Natural killer cell (primary cell): ENCODE measurements at regions not wholly inside any gene's neighbourhood (a gene's known extent, or its start where the extent isn't known, plus 50 kb on each side); places are given as distances from the start of the nearest gene placed in this dataset.

Source experiments
- ATAC-seq, 3 donors: fragments of 150-1000 bp in 2 of 3; fragments of 200-7000 bp in 1 of 3; cut with Tn5 transposase; 1 replicate in 1 of 3; 2 replicates in 2 of 3; pipeline ENCODE4 v1.10.0; 2021; ENCODE audit warnings: mild to moderate bottlenecking in 2 of 3, moderate library complexity in 2 of 3
- DNase-seq, 2 donors: peaks; one replicate each; pipeline versions ENCODE4 v3.0.0 to v3.0.0-alpha.2; 2013 to 2021; ENCODE audit warnings: mixed read lengths in 1 of 2
- H3K27ac ChIP-seq: one replicate; pipeline ENCODE4 v1.5.1; 2013; ENCODE audit warnings: mild to moderate bottlenecking, low read length
- H3K27me3 ChIP-seq: one replicate; pipeline ENCODE4 v1.6.1; 2013; ENCODE audit warnings: low read length; ENCODE audit not compliant: control insufficient read depth, insufficient read depth
- H3K36me3 ChIP-seq: one replicate; pipeline ENCODE4 v1.6.1; 2013; ENCODE audit warnings: low read length; ENCODE audit not compliant: control insufficient read depth, insufficient read depth
- H3K4me1 ChIP-seq: one replicate; pipeline ENCODE4 v1.6.1; 2013; ENCODE audit warnings: low read length; ENCODE audit not compliant: control insufficient read depth, insufficient read depth
- H3K4me3 ChIP-seq: one replicate; pipeline ENCODE4 v1.5.1; 2013; ENCODE audit warnings: low read length
- H3K9me3 ChIP-seq: one replicate; pipeline ENCODE4 v1.6.1; 2013; ENCODE audit warnings: low read length; ENCODE audit not compliant: control insufficient read depth, insufficient read depth
- H3K27ac Mint-ChIP-seq, 2 donors: one replicate each; pipeline ENCODE4 v1.8.0; 2022; ENCODE audit warnings: mild to moderate bottlenecking in 2 of 2, mixed read lengths in 2 of 2, moderate library complexity in 1 of 2
- H3K27me3 Mint-ChIP-seq, 2 donors: one replicate each; pipeline ENCODE4 v1.8.0; 2022; ENCODE audit warnings: low read depth in 2 of 2, mixed read lengths in 2 of 2
- H3K36me3 Mint-ChIP-seq: one replicate; pipeline ENCODE4 v1.8.0; 2022; ENCODE audit warnings: mixed read lengths
- H3K4me1 Mint-ChIP-seq, 2 donors: one replicate each; pipeline ENCODE4 v1.8.0; 2022; ENCODE audit warnings: mixed read lengths in 2 of 2
- H3K4me3 Mint-ChIP-seq: one replicate; pipeline ENCODE4 v1.8.0; 2022; ENCODE audit warnings: mild to moderate bottlenecking, moderate library complexity, mixed read lengths
- H3K9me3 Mint-ChIP-seq, 2 donors: one replicate each; pipeline ENCODE4 v1.8.0; 2022; ENCODE audit warnings: mixed read lengths in 2 of 2
- WGBS: methylation state at CpG from one replicate; pipeline ENCODE4 v1.1.7; 2013; ENCODE audit warnings: missing lambda C conversion rate; ENCODE audit not compliant: insufficient coverage; 5-methylcytosine and 5-hydroxymethylcytosine counted together
- intact Hi-C: fragments of 100-400 bp; cut with micrococcal nuclease; formaldehyde crosslinking; loops from one replicate; pipeline ENCODE4 v1.14.2; 2022
- TF ChIP-seq, protein P1 (sequence below): fragments of 200-600 bp; IDR thresholded peaks from one replicate; pipeline ENCODE4 v1.8.0; 2022; ENCODE audit warnings: antibody characterized with exemption

DNA sequence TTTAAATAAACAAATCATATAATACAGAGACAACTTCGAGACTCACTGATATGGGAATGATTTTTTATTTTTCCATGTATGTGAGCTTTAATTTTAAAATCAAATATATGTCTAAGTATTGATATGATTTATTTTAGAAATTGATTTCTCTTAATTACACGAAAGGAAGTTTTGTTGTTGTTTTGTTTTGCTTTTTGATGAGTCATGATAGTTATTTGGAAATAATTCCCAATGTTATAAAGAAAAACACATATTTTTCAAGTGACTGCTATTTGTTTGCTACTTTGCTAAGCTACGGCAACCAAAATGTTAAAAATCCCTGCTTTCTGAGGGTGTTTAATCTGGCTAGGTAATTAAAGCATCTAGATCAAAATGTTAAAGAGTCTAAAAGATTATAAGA, 2139.4 kb upstream of the TENM3 start:
- Histone ChIP-seq H3K27me3 (no peaks in the 10 kb centered on the region), H3K9me3 (peaks cover 4% of the 10 kb centered on the region), H3K36me3 (no peaks in the 10 kb centered on the region), H3K27ac (no peak overlapping the region), H3K4me3 (no peak overlapping the region), H3K4me1 (peaks cover 5% of the 10 kb centered on the region)
- TF ChIP-seq, protein P1, sequence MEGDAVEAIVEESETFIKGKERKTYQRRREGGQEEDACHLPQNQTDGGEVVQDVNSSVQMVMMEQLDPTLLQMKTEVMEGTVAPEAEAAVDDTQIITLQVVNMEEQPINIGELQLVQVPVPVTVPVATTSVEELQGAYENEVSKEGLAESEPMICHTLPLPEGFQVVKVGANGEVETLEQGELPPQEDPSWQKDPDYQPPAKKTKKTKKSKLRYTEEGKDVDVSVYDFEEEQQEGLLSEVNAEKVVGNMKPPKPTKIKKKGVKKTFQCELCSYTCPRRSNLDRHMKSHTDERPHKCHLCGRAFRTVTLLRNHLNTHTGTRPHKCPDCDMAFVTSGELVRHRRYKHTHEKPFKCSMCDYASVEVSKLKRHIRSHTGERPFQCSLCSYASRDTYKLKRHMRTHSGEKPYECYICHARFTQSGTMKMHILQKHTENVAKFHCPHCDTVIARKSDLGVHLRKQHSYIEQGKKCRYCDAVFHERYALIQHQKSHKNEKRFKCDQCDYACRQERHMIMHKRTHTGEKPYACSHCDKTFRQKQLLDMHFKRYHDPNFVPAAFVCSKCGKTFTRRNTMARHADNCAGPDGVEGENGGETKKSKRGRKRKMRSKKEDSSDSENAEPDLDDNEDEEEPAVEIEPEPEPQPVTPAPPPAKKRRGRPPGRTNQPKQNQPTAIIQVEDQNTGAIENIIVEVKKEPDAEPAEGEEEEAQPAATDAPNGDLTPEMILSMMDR, result no peak
- H3K27ac Mint-ChIP-seq, result no peak overlapping the region
- H3K9me3 Mint-ChIP-seq, result peaks cover 9 to 11% of the 10 kb centered on the region in 2 donors
- H3K36me3 Mint-ChIP-seq, result peaks cover 11% of the 10 kb centered on the region
- no peaks in the 10 kb centered on the region for H3K4me1 Mint-ChIP-seq
- no peak overlapping the region for H3K4me3 Mint-ChIP-seq
- no peaks in the 10 kb centered on the region for H3K27me3 Mint-ChIP-seq
- 100% methylated on average over 1 of the region's 3 CpGs for WGBS
- no peak for DNase-seq
- intact Hi-C loops, result no loop called here
- ATAC-seq, result no peak

DNA sequence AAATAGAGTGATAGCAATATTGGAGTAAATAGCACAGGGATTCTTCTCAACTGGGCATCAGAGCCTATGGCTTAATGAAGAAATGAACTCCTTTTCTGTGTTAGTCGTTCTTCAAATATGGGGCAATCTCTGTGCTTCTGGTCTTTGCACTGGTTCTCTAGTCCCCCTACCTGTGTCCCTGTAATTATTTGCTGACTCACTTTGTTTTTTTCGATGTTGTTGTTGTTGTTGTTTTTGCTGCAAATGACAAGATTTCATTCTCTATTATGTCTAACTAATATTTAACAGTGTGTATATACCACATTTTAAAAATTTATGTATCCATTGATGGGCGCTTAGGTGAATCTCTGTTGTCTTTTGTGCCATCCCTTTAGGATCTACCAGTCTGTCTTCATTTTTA, 2137.8 kb upstream of the TENM3 start:
- Mint-ChIP-seq H3K27ac (no peak overlapping the region), H3K27me3 (no peaks in the 10 kb centered on the region), H3K4me1 (no peaks in the 10 kb centered on the region), H3K36me3 (no peaks in the 10 kb centered on the region), H3K9me3 (peaks cover 7 to 16% of the 10 kb centered on the region in 2 donors), H3K4me3 (no peak overlapping the region)
- H3K27ac ChIP-seq, result no peak overlapping the region
- TF ChIP-seq, protein P1, result no peak
- peaks cover 2% of the 10 kb centered on the region for H3K4me1 ChIP-seq
- no peak overlapping the region for H3K4me3 ChIP-seq
- no peak for ATAC-seq
- whole genome bisulfite sequencing, result 92% methylated on average over 2 of the region's 3 CpGs
- intact Hi-C loops, result no loop called here
- no peak for DNase-seq
- H3K36me3 ChIP-seq, result no peaks in the 10 kb centered on the region
- H3K27me3 ChIP-seq, result no peaks in the 10 kb centered on the region
- H3K9me3 ChIP-seq, result peaks cover 4% of the 10 kb centered on the region

DNA sequence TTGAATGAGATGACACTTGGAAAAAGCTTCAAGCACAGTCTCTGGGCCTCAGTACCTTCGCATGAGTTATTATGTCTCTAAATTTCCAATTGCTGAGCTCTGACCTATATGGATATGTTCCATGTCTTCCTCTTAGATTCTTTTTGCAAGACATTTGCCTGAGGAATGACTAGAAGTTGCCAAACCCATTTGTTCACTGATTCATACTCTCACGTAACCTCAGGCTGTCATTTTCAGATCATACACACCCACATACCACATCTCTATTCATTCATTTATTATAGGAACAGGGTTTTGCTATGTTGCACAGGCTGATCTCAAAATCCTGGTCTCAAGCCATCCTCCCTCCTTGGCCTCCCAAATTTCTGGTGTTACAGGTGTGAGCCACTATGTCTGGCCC, 2137.1 kb upstream of the TENM3 start:
- no peak overlapping the region for H3K27ac Mint-ChIP-seq
- no peaks in the 10 kb centered on the region for H3K4me1 Mint-ChIP-seq
- intact Hi-C loops, result no loop called here
- DNase-seq (no peak), ATAC-seq (no peak)
- 83% methylated on average over 2 of the region's 2 CpGs for WGBS
- H3K27ac ChIP-seq, result no peak overlapping the region
- H3K9me3 ChIP-seq, result no peaks in the 10 kb centered on the region
- H3K27me3 Mint-ChIP-seq, result no peaks in the 10 kb centered on the region
- H3K36me3 Mint-ChIP-seq, result no peaks in the 10 kb centered on the region
- no peaks in the 10 kb centered on the region for H3K27me3 ChIP-seq
- H3K4me1 ChIP-seq, result no peaks in the 10 kb centered on the region
- TF ChIP-seq, protein P1, result no peak
- peaks cover 11 to 22% of the 10 kb centered on the region in 2 donors for H3K9me3 Mint-ChIP-seq
- no peaks in the 10 kb centered on the region for H3K36me3 ChIP-seq
- H3K4me3 Mint-ChIP-seq, result no peak overlapping the region
- no peak overlapping the region for H3K4me3 ChIP-seq

DNA sequence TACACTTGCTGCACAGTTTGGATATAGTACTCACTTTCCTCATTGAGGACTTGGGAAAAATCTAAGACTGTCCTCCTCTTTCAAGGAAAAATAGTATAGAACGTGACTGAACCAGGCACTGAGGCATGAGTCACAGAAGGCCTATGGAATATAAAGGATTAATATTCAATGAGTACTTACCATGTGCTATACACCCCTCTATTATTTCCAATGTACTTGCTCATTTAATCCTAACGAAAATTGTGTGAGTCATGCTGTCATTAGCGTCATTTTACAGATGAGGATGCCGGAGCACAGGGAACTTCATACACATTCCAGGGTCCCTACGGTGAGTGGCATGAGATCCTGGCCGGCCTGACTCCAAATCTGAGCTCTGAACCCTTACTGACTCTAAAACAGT, 2136.2 kb upstream of the TENM3 start:
- Mint-ChIP-seq H3K4me1 (no peaks in the 10 kb centered on the region), H3K27me3 (no peaks in the 10 kb centered on the region), H3K27ac (no peak overlapping the region), H3K36me3 (no peaks in the 10 kb centered on the region), H3K4me3 (no peak overlapping the region), H3K9me3 (peaks cover 13 to 28% of the 10 kb centered on the region in 2 donors)
- no peak overlapping the region for H3K27ac ChIP-seq
- intact Hi-C loops, result no loop called here
- no peaks in the 10 kb centered on the region for H3K4me1 ChIP-seq
- H3K36me3 ChIP-seq, result no peaks in the 10 kb centered on the region
- TF ChIP-seq, protein P1, result no peak
- 83% methylated on average over 4 of the region's 6 CpGs for WGBS
- no peak overlapping the region for H3K4me3 ChIP-seq
- H3K27me3 ChIP-seq, result no peaks in the 10 kb centered on the region
- no peaks in the 10 kb centered on the region for H3K9me3 ChIP-seq
- no peak for DNase-seq
- ATAC-seq, result no peak
